ENCODE measurements at regions not wholly inside any gene's neighbourhood (a gene's known extent, or its start where the extent isn't known, plus 50 kb on each side); places are given as distances from the start of the nearest gene placed in this dataset.

DNA sequence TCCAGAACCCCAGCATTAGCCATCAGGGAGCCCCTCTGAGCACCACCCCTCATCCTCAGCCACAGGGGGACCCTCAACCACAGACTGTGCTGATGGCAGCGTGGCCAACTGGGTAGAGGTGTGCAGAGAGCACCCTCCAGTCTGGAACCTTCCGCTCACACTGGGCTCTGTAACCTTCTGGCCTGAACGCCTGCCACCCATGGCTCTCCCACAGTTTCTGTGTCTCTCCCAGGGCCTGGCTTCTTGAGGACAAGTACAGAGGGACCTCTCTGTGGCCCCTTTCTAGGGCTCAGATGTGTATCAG is 503.0 kb upstream of the MGMT start:
- TF ChIP-seq RFX5 (IDR thresholded peaks at IDR 0.05; ENCODE audit: low read depth, low read length) (no peak), ZBTB4 (CRISPR knock-in tag; IDR thresholded peaks at IDR 0.05; ENCODE audit: borderline replicate concordance) (no peak), NR2F1 (CRISPR knock-in tag; IDR thresholded peaks at IDR 0.05) (no peak), CAMTA2 (CRISPR knock-in tag; IDR thresholded peaks at IDR 0.05; ENCODE audit: borderline replicate concordance) (no peak), ZNF614 (CRISPR knock-in tag; IDR thresholded peaks at IDR 0.05; ENCODE audit: borderline replicate concordance) (no peak), SMAD9 (CRISPR knock-in tag; IDR thresholded peaks at IDR 0.05) (no peak), ZNF558 (CRISPR knock-in tag; IDR thresholded peaks at IDR 0.05; ENCODE audit: borderline replicate concordance) (no peak), ATF3 (CRISPR knock-in tag; IDR thresholded peaks at IDR 0.05) (no peak)
- TF ChIP-seq, protein P1, sequence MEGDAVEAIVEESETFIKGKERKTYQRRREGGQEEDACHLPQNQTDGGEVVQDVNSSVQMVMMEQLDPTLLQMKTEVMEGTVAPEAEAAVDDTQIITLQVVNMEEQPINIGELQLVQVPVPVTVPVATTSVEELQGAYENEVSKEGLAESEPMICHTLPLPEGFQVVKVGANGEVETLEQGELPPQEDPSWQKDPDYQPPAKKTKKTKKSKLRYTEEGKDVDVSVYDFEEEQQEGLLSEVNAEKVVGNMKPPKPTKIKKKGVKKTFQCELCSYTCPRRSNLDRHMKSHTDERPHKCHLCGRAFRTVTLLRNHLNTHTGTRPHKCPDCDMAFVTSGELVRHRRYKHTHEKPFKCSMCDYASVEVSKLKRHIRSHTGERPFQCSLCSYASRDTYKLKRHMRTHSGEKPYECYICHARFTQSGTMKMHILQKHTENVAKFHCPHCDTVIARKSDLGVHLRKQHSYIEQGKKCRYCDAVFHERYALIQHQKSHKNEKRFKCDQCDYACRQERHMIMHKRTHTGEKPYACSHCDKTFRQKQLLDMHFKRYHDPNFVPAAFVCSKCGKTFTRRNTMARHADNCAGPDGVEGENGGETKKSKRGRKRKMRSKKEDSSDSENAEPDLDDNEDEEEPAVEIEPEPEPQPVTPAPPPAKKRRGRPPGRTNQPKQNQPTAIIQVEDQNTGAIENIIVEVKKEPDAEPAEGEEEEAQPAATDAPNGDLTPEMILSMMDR (CRISPR knock-in tag; IDR thresholded peaks at IDR 0.05): no peak

Measured in HepG2 (cell line).